A549 (cell line): ENCODE measurements at regions not wholly inside any gene's neighbourhood (a gene's known extent, or its start where the extent isn't known, plus 50 kb on each side); places are given as distances from the start of the nearest gene placed in this dataset.
A peak's percentile ranks its signal among the peaks of the same experiment; 100 is the strongest.

Experiments used
- ATAC-seq, 2 experiments: fragments of 200-7000 bp in 1 of 2; fragments of >200 bp in 1 of 2; cut with Nextera tagmentation in 1 of 2; cut with Tn5 transposase in 1 of 2; 3 replicates each; pipeline versions ENCODE4 v1.8.0 to v1.9.1; 2018 to 2020; ENCODE audit warnings: mild to moderate bottlenecking in 1 of 2, moderate library complexity in 1 of 2
- CTCF ChIA-PET: fragments of 300-600 bp; sonication (Branson Sonifier 250); formaldehyde crosslinking; extraction: SDS; loops from one replicate; lab custom pipeline; 2021; ENCODE audit warnings: antibody characterized with exemption, inconsistent platforms; lab: Yijun Ruan, JAX
- POLR2A ChIA-PET: fragments of 350-600 bp; formaldehyde crosslinking; extraction: SDS; loops from one replicate; lab custom pipeline; 2021; ENCODE audit warnings: antibody characterized with exemption, inconsistent platforms; lab: Yijun Ruan, JAX
- DNase-seq, 2 experiments: peaks; one replicate each; pipeline versions ENCODE4 v3.0.0 to v3.0.0-alpha.2; 2011 to 2016; ENCODE audit warnings: low read depth in 1 of 2, low spot score in 1 of 2
- FAIRE-seq: peaks from 2 replicates; lab custom pipeline; 2011; peaks lifted over from hg19 to GRCh38; lab: Jason Lieb, UNC
- H3K27ac ChIP-seq, 2 experiments: fragments of >200 bp; sonication (Bioruptor Twin); formaldehyde crosslinking; 3 replicates each; pipeline ENCODE4 v1.5.1; 2016 to 2017
- H3K4me1 ChIP-seq: fragments of >200 bp; sonication (Bioruptor Twin); formaldehyde crosslinking; 3 replicates; pipeline ENCODE4 v1.6.1; 2016
- H3K4me2 ChIP-seq: fragments of >200 bp; sonication (Bioruptor Twin); formaldehyde crosslinking; 3 replicates; pipeline ENCODE4 v1.6.1; 2016
- H3K4me3 ChIP-seq: fragments of >200 bp; sonication (Bioruptor Twin); formaldehyde crosslinking; 3 replicates; pipeline ENCODE4 v1.5.1; 2016
- H3K9me3 ChIP-seq: fragments of >200 bp; sonication (Bioruptor Twin); formaldehyde crosslinking; 3 replicates; pipeline ENCODE4 v1.6.1; 2016
- BCL3 ChIP-seq: fragments of >200 bp; sonication (Bioruptor Twin); formaldehyde crosslinking; IDR thresholded peaks from 3 replicates; pipeline ENCODE4 v1.6.1; 2016
- CBX2 ChIP-seq: fragments of 200-600 bp; sonication (generic); IDR thresholded peaks from 2 replicates; pipeline ENCODE4 v1.6.1; 2016; ENCODE audit warnings: low read depth, mild to moderate bottlenecking, borderline replicate concordance
- CEBPB ChIP-seq, 2 experiments: fragments of >200 bp in 1 of 2; sonication (Bioruptor Twin) in 1 of 2; formaldehyde crosslinking in 1 of 2; IDR thresholded peaks; 2 replicates each; pipeline ENCODE4 v1.6.1; 2012 to 2016
- CHD4 ChIP-seq: fragments of 200-600 bp; sonication (generic); IDR thresholded peaks from 2 replicates; pipeline ENCODE4 v1.6.1; 2016; ENCODE audit warnings: antibody characterized with exemption, mild to moderate bottlenecking, borderline replicate concordance
- CTCF ChIP-seq: fragments of >200 bp; sonication (Bioruptor Twin); formaldehyde crosslinking; IDR thresholded peaks from 3 replicates; pipeline ENCODE4 v1.5.1; 2016
- EHF ChIP-seq: fragments of 250-450 bp; sonication (Bioruptor Pico); IDR thresholded peaks from 2 replicates; pipeline ENCODE4 v1.5.0; 2020; ENCODE audit warnings: mild to moderate bottlenecking
- ELK1 ChIP-seq: fragments of 150-350 bp; IDR thresholded peaks from 2 replicates; pipeline ENCODE4 v1.6.1; 2014; ENCODE audit warnings: low read depth, mild to moderate bottlenecking, low read length
- ESRRA ChIP-seq: fragments of 150-350 bp; IDR thresholded peaks from 2 replicates; pipeline ENCODE4 v1.6.1; 2014; ENCODE audit warnings: mild to moderate bottlenecking, low read length, borderline replicate concordance
- HMGXB4 ChIP-seq: fragments of 250-450 bp; sonication (Bioruptor Pico); IDR thresholded peaks from 2 replicates; pipeline ENCODE4 v1.5.0; 2021; ENCODE audit warnings: mild to moderate bottlenecking, moderate library complexity, borderline replicate concordance
- HOXA7 ChIP-seq: fragments of 250-450 bp; sonication (Bioruptor Pico); IDR thresholded peaks from 2 replicates; pipeline ENCODE4 v1.5.0; 2020; ENCODE audit warnings: mild to moderate bottlenecking, moderate library complexity
- HOXB13 ChIP-seq: fragments of 250-450 bp; sonication (Bioruptor Pico); IDR thresholded peaks from 2 replicates; pipeline ENCODE4 v1.5.0; 2020; ENCODE audit warnings: low read depth, mild to moderate bottlenecking, moderate library complexity
- JUN ChIP-seq, 2 experiments: fragments of >200 bp; sonication (Bioruptor Twin); formaldehyde crosslinking; IDR thresholded peaks; 2 replicates in 1 of 2; 3 replicates in 1 of 2; pipeline ENCODE4 v1.6.1; 2016 to 2017
- JUNB ChIP-seq: fragments of >200 bp; sonication (Bioruptor Twin); formaldehyde crosslinking; IDR thresholded peaks from 2 replicates; pipeline ENCODE4 v1.6.1; 2016
- MYC ChIP-seq: IDR thresholded peaks from 2 replicates; pipeline ENCODE4 v1.6.1; 2012; ENCODE audit warnings: mild to moderate bottlenecking, inconsistent platforms, low read length, improper control_type of control experiment, borderline replicate concordance
- NR3C1 ChIP-seq: fragments of >200 bp; sonication (Bioruptor Twin); formaldehyde crosslinking; IDR thresholded peaks from 3 replicates; pipeline ENCODE4 v1.6.1; 2017
- POLR2A ChIP-seq: IDR thresholded peaks from 2 replicates; pipeline ENCODE4 v1.6.1; 2012; ENCODE audit warnings: mild to moderate bottlenecking, low read length
- RAD21 ChIP-seq, 2 experiments: fragments of >200 bp in 1 of 2; sonication (Bioruptor Twin) in 1 of 2; formaldehyde crosslinking in 1 of 2; IDR thresholded peaks in 1 of 2; conservative IDR thresholded peaks in 1 of 2; 2 replicates in 1 of 2; 3 replicates in 1 of 2; pipeline ENCODE4 v1.6.1; 2012 to 2018; ENCODE audit warnings: inconsistent platforms in 1 of 2
- REST ChIP-seq: fragments of 200-600 bp; sonication (generic); IDR thresholded peaks from 2 replicates; pipeline ENCODE4 v1.6.1; 2016; ENCODE audit warnings: antibody characterized with exemption, mild to moderate bottlenecking, moderate library complexity
- RNF2 ChIP-seq: fragments of 200-600 bp; sonication (generic); IDR thresholded peaks from 2 replicates; pipeline ENCODE4 v1.6.1; 2016; ENCODE audit warnings: low read depth, mild to moderate bottlenecking, antibody characterized with exemption, moderate library complexity, borderline replicate concordance
- SMC3 ChIP-seq: fragments of >200 bp; sonication (Bioruptor Twin); formaldehyde crosslinking; IDR thresholded peaks from 3 replicates; pipeline ENCODE4 v1.6.1; 2018; ENCODE audit warnings: inconsistent platforms
- SREBF2 ChIP-seq: fragments of 450-650 bp; IDR thresholded peaks from 2 replicates; pipeline ENCODE4 v1.6.1; 2014; ENCODE audit warnings: mild to moderate bottlenecking, moderate library complexity
- TFCP2L1 ChIP-seq: fragments of 250-450 bp; sonication (Bioruptor Pico); IDR thresholded peaks from 2 replicates; pipeline ENCODE4 v1.5.0; 2021; ENCODE audit warnings: mild to moderate bottlenecking
- ZNF302 ChIP-seq: fragments of 250-450 bp; sonication (Bioruptor Pico); IDR thresholded peaks from 2 replicates; pipeline ENCODE4 v1.9.0; 2021; ENCODE audit warnings: inconsistent platforms, mild to moderate bottlenecking, moderate library complexity
- ZSCAN20 ChIP-seq: fragments of 250-450 bp; sonication (Bioruptor Pico); IDR thresholded peaks from 2 replicates; pipeline ENCODE4 v1.8.0; 2022; ENCODE audit warnings: mild to moderate bottlenecking, moderate library complexity
- WGBS: methylation state at CpG from one replicate; pipeline ENCODE4 v1.1.6; 2017; ENCODE audit errors: missing lambda C conversion rate; 5-methylcytosine and 5-hydroxymethylcytosine counted together

- Histone ChIP-seq H3K4me3 (no peak overlapping the region), H3K27ac (no peak overlapping the region), H3K9me3 (no peaks in the 10 kb centered on the region), H3K4me2 (no peak overlapping the region), H3K4me1 (no peaks in the 10 kb centered on the region)
- POLR2A ChIA-PET, result no interaction called here
- DNase-seq, result peak; percentile 16 to 26
- 44% methylated on average over 14 of the region's 16 CpGs for WGBS
- ATAC-seq, result peak; percentile 56 to 86; a peak in 3 of 6 replicates
- CTCF ChIA-PET, result interaction anchor here (0.9 to 1.5 kb wide), 2 partner anchors 10 to 11 kb away, joined by 3 to 7 read pairs; no protein-coding TSS in a partner anchor
- TF ChIP-seq ZNF302 (CRISPR knock-in tag), result no peak
- TF ChIP-seq SREBF2, result no peak
- peak; percentile 52 for TF ChIP-seq CTCF
- TF ChIP-seq ELK1, result no peak
- TF ChIP-seq RAD21 (conservative IDR thresholded peaks at IDR 0.05 in 1 of 2, IDR thresholded peaks at IDR 0.05 in 1 of 2), result peak; percentile 33 to 45
- no peak for TF ChIP-seq CHD4
- TF ChIP-seq ZSCAN20, result no peak
- no peak for TF ChIP-seq TFCP2L1 (CRISPR knock-in tag)
- no peak for TF ChIP-seq ESRRA
- no peak for TF ChIP-seq MYC
- TF ChIP-seq SMC3, result peak; percentile 43; the same call in 2 of the 3 replicates
- TF ChIP-seq POLR2A, result no peak
- no peak for TF ChIP-seq JUNB
- TF ChIP-seq BCL3, result no peak
- TF ChIP-seq RNF2, result no peak
- no peak for TF ChIP-seq HOXB13 (CRISPR knock-in tag)
- no peak for TF ChIP-seq CEBPB (IDR thresholded peaks at IDR 0.05)
- no peak for TF ChIP-seq EHF (CRISPR knock-in tag)
- TF ChIP-seq HOXA7 (CRISPR knock-in tag), result no peak
- no peak for TF ChIP-seq JUN (IDR thresholded peaks at IDR 0.05)
- no peak for TF ChIP-seq HMGXB4 (CRISPR knock-in tag)
- no peak for TF ChIP-seq CBX2
- no peak for TF ChIP-seq NR3C1
- TF ChIP-seq REST, result no peak
- no peak for FAIRE-seq
These were observed 88.5 kb downstream of the NPIPB11 start for GRCh38 chr16:29318037-29318436.
